ENCODE measurements at regions not wholly inside any gene's neighbourhood (a gene's known extent, or its start where the extent isn't known, plus 50 kb on each side); places are given as distances from the start of the nearest gene placed in this dataset.

GRCh38 chr12:40602562-40602961 lies 89.7 kb upstream of the CNTN1 start:
- Mint-ChIP-seq H3K4me3 (no peak overlapping the region), H3K27ac (no peak overlapping the region), H3K36me3 (ENCODE audit: low read depth) (no peaks in the 10 kb centered on the region), H3K9me3 (peaks cover 6% of the 10 kb centered on the region), H3K4me1 (no peaks in the 10 kb centered on the region), H3K27me3 (no peaks in the 10 kb centered on the region)
- ChIA-PET POLR2A (no interaction called here), CTCF (no interaction called here)
- no peak for DNase-seq

DNA sequence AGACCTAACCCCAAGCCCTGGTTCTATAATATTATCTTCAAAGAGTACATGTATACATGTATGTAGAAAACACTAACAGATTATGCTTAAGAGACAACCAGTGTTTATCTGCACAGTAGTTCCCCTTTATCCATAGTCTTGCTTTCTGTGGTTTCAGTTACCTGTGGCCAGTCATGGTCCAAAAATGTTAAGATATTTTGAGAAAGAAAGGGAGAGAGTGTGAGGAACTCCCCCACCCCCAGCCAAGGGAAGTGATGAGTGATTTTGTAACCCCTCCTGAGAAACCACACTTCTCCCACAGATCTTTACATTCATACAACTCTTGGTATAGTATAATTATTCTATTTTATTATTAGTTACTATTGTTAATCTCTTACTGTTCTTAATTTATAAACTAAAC lies 77.3 kb upstream of the CNTN1 start:
- no peaks in the 10 kb centered on the region for H3K36me3 Mint-ChIP-seq (ENCODE audit: low read depth)
- H3K4me3 Mint-ChIP-seq = no peak overlapping the region
- ChIA-PET POLR2A (no interaction called here), CTCF (no interaction called here)
- H3K9me3 Mint-ChIP-seq = peaks cover 2% of the 10 kb centered on the region
- H3K27me3 Mint-ChIP-seq = no peaks in the 10 kb centered on the region
- no peak for DNase-seq
- no peaks in the 10 kb centered on the region for H3K4me1 Mint-ChIP-seq
- H3K27ac Mint-ChIP-seq = no peak overlapping the region

GRCh38 chr12:40615590-40615989 lies 76.6 kb upstream of the CNTN1 start:
- Mint-ChIP-seq H3K27ac (no peak overlapping the region), H3K4me1 (no peaks in the 10 kb centered on the region), H3K9me3 (no peaks in the 10 kb centered on the region), H3K36me3 (ENCODE audit: low read depth) (no peaks in the 10 kb centered on the region), H3K4me3 (no peak overlapping the region), H3K27me3 (no peaks in the 10 kb centered on the region)
- ChIA-PET CTCF (no interaction called here), POLR2A (no interaction called here)
- DNase-seq = no peak

- H3K27me3 Mint-ChIP-seq = no peaks in the 10 kb centered on the region
- no peaks in the 10 kb centered on the region for H3K36me3 Mint-ChIP-seq (ENCODE audit: low read depth)
- H3K9me3 Mint-ChIP-seq = no peaks in the 10 kb centered on the region
- no peak for DNase-seq
- no peaks in the 10 kb centered on the region for H3K4me1 Mint-ChIP-seq
- H3K27ac Mint-ChIP-seq = no peak overlapping the region
- POLR2A ChIA-PET = no interaction called here
- CTCF ChIA-PET = no interaction called here
- no peak overlapping the region for H3K4me3 Mint-ChIP-seq
These were observed 75.8 kb upstream of the CNTN1 start for GRCh38 chr12:40616383-40616915.

DNA sequence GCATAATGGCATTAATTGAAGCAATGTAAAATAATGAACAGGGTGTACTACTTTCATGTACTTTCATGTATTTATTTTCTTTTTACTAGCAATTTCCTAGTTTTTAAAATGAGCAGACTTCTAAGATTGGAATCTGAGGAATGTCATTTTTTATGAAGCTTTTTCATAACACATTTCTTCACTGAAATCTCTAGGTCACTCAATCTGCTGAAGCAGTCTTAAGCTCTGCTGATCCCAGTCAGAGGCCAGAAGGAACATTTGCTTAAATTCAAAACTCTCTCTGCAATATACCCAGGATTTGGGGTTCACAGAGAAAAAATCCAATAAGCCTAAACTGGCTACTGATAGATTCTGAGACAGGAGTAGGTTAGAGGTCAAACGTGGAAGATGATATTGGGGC lies 73.6 kb upstream of the CNTN1 start:
- ChIA-PET POLR2A (no interaction called here), CTCF (no interaction called here)
- Mint-ChIP-seq H3K27ac (no peak overlapping the region), H3K4me1 (no peaks in the 10 kb centered on the region), H3K27me3 (no peaks in the 10 kb centered on the region), H3K9me3 (no peaks in the 10 kb centered on the region), H3K4me3 (no peak overlapping the region), H3K36me3 (ENCODE audit: low read depth) (no peaks in the 10 kb centered on the region)
- no peak for DNase-seq

GRCh38 chr12:40620564-40621019 lies 71.6 kb upstream of the CNTN1 start:
- CTCF ChIA-PET = interaction anchor here (1.4 kb wide), 1 partner anchor 309 kb away, joined by 3 read pairs; no protein-coding TSS in a partner anchor
- Mint-ChIP-seq H3K9me3 (no peaks in the 10 kb centered on the region), H3K27ac (no peak overlapping the region), H3K36me3 (ENCODE audit: low read depth) (no peaks in the 10 kb centered on the region), H3K4me1 (no peaks in the 10 kb centered on the region), H3K27me3 (no peaks in the 10 kb centered on the region), H3K4me3 (no peak overlapping the region)
- no peak for DNase-seq
- POLR2A ChIA-PET = no interaction called here

DNA sequence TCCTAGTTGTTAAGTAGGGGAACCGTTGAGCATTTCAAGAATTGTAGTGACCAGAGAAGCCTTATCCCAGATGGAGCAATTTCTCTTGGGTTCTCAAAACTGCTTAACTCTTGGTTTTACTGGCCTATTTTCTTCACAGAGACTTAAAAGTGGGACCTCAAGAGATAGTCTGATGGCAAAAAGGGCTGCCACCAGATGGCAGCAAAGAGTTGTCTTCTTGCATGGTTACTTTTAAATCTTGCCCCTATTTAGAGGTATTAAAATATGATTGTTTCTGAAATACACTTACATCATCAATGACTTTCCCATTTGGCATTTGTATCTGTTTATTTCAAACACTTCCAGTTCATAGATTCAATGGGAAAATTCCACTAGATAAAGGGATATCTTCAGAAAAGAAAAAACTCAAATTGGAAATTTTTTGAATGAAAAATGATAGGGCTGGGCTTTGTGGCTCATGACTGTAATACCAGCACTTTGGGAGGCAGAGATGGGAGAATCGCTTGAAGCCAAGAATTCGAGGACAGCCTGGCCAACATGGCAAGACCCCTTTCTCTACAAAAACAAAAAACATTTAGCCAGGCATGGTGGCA lies 69.9 kb upstream of the CNTN1 start:
- Mint-ChIP-seq H3K36me3 (ENCODE audit: low read depth) (no peaks in the 10 kb centered on the region), H3K27me3 (no peaks in the 10 kb centered on the region), H3K4me3 (no peak overlapping the region), H3K9me3 (no peaks in the 10 kb centered on the region), H3K4me1 (no peaks in the 10 kb centered on the region), H3K27ac (no peak overlapping the region)
- POLR2A ChIA-PET = no interaction called here
- DNase-seq = peak; percentile 23
- CTCF ChIA-PET = interaction anchor here (1.4 kb wide), 1 partner anchor 308 kb away, joined by 3 read pairs; no protein-coding TSS in a partner anchor

DNA sequence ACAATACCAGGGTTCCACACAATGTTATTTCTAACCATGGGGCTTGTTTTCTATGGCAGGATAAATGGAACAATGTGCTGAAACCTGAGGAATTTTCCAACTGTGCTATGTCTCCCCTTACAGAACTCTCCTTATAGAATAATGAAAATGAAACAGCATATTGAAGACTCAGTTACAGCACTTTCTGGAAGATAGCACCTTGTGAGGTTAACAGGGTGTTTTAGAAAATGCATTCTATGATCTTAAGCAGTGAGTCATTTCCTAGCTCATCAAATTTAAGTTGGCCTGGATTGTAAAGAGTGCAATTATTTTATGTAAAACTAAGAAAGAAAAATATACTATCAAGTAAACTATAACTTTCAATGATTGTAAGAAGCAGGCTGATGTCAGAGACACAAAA lies 60.1 kb upstream of the CNTN1 start:
- Mint-ChIP-seq H3K27me3 (no peaks in the 10 kb centered on the region), H3K4me3 (no peak overlapping the region), H3K27ac (no peak overlapping the region), H3K4me1 (no peaks in the 10 kb centered on the region), H3K36me3 (ENCODE audit: low read depth) (no peaks in the 10 kb centered on the region), H3K9me3 (no peaks in the 10 kb centered on the region)
- DNase-seq = no peak
- CTCF ChIA-PET = no interaction called here
- POLR2A ChIA-PET = no interaction called here

GRCh38 chr12:40632933-40633332 lies 59.3 kb upstream of the CNTN1 start:
- DNase-seq = no peak
- Mint-ChIP-seq H3K9me3 (no peaks in the 10 kb centered on the region), H3K27ac (no peak overlapping the region), H3K27me3 (no peaks in the 10 kb centered on the region), H3K4me1 (no peaks in the 10 kb centered on the region), H3K4me3 (no peak overlapping the region), H3K36me3 (ENCODE audit: low read depth) (no peaks in the 10 kb centered on the region)
- POLR2A ChIA-PET = no interaction called here
- CTCF ChIA-PET = no interaction called here

DNA sequence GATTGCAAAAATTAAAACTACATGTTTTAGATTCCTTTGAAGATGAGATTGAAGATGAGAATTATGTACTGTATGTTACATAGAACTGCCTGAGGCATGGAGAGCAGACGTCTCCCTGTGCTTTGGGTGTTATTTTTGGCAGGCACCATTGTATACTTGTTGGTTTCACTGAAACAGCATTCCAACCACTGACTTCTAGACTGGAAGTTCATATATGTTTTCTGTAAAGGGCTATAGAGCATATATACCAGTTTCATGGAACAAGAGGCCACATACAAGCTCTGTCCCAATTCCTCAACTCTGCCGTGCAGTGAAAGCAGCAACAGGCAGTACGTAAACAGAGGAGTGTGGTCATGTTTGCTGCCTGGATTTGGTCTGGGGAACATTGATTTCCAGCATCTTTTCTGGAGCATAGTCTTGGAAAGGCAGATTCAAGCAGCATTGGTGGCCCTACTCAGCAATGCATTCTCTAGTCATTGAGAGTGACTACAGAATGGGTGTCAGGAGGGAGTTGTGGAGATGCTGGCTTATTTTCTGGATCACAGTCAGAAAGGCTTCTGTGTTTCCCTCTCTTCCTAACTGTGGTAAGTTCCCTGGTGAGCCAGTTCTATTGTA lies 57.6 kb upstream of the CNTN1 start:
- no peaks in the 10 kb centered on the region for H3K9me3 Mint-ChIP-seq
- no peaks in the 10 kb centered on the region for H3K36me3 Mint-ChIP-seq (ENCODE audit: low read depth)
- no peak for DNase-seq
- no peak overlapping the region for H3K4me3 Mint-ChIP-seq
- ChIA-PET CTCF (no interaction called here), POLR2A (no interaction called here)
- no peaks in the 10 kb centered on the region for H3K4me1 Mint-ChIP-seq
- H3K27me3 Mint-ChIP-seq = no peaks in the 10 kb centered on the region
- H3K27ac Mint-ChIP-seq = no peak overlapping the region

DNA sequence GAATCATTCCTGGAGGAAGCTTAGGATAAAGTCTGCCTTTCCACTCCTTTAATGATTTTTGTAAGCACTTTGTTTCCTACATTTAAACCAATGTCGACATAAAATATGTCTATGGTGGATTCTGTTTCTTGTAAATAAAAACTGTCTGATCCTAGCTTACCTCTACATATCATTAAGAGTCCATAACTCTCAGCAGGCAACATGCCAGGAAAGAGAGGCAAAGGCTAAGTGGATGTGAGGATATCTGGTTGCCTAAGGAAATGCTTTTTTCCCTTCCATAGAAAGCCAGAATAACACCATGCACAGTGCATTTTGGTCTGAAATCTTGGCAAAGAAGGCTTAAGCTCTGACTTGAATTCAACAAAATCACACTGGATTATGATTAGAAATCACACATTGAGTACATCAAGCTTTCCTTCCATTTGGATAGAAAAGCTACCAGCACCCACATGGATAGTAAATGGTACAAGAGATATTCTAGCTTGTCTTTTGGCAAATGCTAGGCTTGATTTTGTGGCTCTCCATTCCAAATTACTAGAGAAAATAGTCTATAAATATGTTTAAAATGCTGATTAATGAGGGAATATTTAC lies 57.0 kb upstream of the CNTN1 start:
- ChIA-PET POLR2A (no interaction called here), CTCF (no interaction called here)
- DNase-seq = no peak
- H3K4me1 Mint-ChIP-seq = no peaks in the 10 kb centered on the region
- H3K27ac Mint-ChIP-seq = no peak overlapping the region
- no peaks in the 10 kb centered on the region for H3K36me3 Mint-ChIP-seq (ENCODE audit: low read depth)
- no peak overlapping the region for H3K4me3 Mint-ChIP-seq
- H3K9me3 Mint-ChIP-seq = no peaks in the 10 kb centered on the region
- no peaks in the 10 kb centered on the region for H3K27me3 Mint-ChIP-seq
